Mucosa of descending colon (tissue), 3 donors: ENCODE measurements at regions not wholly inside any gene's neighbourhood (a gene's known extent, or its start where the extent isn't known, plus 50 kb on each side); places are given as distances from the start of the nearest gene placed in this dataset.
A peak's percentile ranks its signal among the peaks of the same experiment; 100 is the strongest.

Experiments
- ATAC-seq: fragments of 200-7000 bp; cut with Tn5 transposase; one replicate; pipeline ENCODE4 v1.9.1; 2020; ENCODE audit warnings: mild to moderate bottlenecking, moderate library complexity
- DNase-seq, 3 donors: peaks; one replicate each; pipeline ENCODE4 v3.0.0-alpha.2; 2020
- H3K36me3 ChIP-seq: fragments of 200-600 bp; one replicate; pipeline ENCODE4 v1.8.0; 2021; ENCODE audit warnings: low read depth, mild to moderate bottlenecking
- H3K4me1 ChIP-seq: fragments of 200-600 bp; one replicate; pipeline ENCODE4 v1.8.0; 2021; ENCODE audit warnings: low read depth, mild to moderate bottlenecking
- H3K4me3 ChIP-seq: fragments of 200-600 bp; one replicate; pipeline ENCODE4 v1.8.0; 2021; ENCODE audit warnings: mild to moderate bottlenecking
- H3K9me3 ChIP-seq: fragments of 200-600 bp; one replicate; pipeline ENCODE4 v1.8.0; 2021; ENCODE audit warnings: mild to moderate bottlenecking
- CTCF ChIP-seq: fragments of 200-600 bp; IDR thresholded peaks from one replicate; pipeline ENCODE4 v1.8.0; 2022; ENCODE audit warnings: antibody characterized with exemption, mild to moderate bottlenecking
- intact Hi-C, 2 donors: fragments of 100-400 bp; cut with DNase I in 1 of 2; cut with micrococcal nuclease in 1 of 2; formaldehyde crosslinking; loops; one replicate each; pipeline versions ENCODE4 v1.11.0 to v1.11.1; 2022; cut with DNase I, micrococcal nuclease
- donor health status: DM: no; HTN: no; CAD: no; lungs with moderate emphysema.
- donor health status: DM: no; HTN: no; CAD: no.
- donor health status: DM: no; HTN: yes; CAD: no.

GRCh38 chr4:19126903-19127302, 1105.3 kb upstream of the LCORL start:
- H3K4me1 ChIP-seq: no peaks in the 10 kb centered on the region
- ATAC-seq (peak; percentile 51), DNase-seq (no peak)
- no peak for TF ChIP-seq CTCF
- no peaks in the 10 kb centered on the region for H3K36me3 ChIP-seq
- intact Hi-C loops: no loop called here
- no peak overlapping the region for H3K4me3 ChIP-seq
- no peaks in the 10 kb centered on the region for H3K9me3 ChIP-seq

- intact Hi-C loops: no loop called here
- Histone ChIP-seq H3K36me3 (no peaks in the 10 kb centered on the region), H3K4me1 (no peaks in the 10 kb centered on the region), H3K9me3 (no peaks in the 10 kb centered on the region), H3K4me3 (no peak overlapping the region)
- ATAC-seq (no peak), DNase-seq (no peak)
- no peak for TF ChIP-seq CTCF
These were observed 1102.1 kb upstream of the LCORL start for GRCh38 chr4:19123681-19124080.

GRCh38 chr4:19119904-19120560, 1098.5 kb upstream of the LCORL start:
- Histone ChIP-seq H3K4me1 (no peaks in the 10 kb centered on the region), H3K4me3 (no peak overlapping the region), H3K9me3 (no peaks in the 10 kb centered on the region), H3K36me3 (no peaks in the 10 kb centered on the region)
- no peak for TF ChIP-seq CTCF
- intact Hi-C loops: no loop called here
- ATAC-seq (no peak), DNase-seq (no peak)

- intact Hi-C loops: no loop called here
- DNase-seq (no peak), ATAC-seq (no peak)
- Histone ChIP-seq H3K4me3 (no peak overlapping the region), H3K9me3 (no peaks in the 10 kb centered on the region), H3K4me1 (no peaks in the 10 kb centered on the region), H3K36me3 (no peaks in the 10 kb centered on the region)
- TF ChIP-seq CTCF: no peak
These were observed 1095.5 kb upstream of the LCORL start for GRCh38 chr4:19117022-19117421.

DNA sequence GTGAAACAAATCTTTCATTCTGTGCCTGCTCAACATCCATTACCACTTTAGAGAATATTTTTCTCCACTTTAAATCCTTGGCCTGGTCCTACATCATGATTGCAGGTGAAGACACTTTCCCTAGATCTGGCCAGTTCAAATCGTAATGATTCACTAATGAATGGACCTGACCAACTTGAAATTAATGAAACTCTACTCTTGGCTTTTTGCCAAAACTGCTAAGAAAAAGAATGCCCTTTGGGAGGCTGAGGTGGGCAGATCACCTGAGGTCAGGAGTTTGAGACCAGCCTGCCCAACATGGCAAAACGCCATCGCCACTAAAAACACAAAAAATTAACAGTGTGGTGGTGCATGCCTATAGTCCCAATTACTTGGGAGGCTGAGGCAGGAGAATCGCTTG, 1082.6 kb upstream of the LCORL start:
- TF ChIP-seq CTCF: no peak
- intact Hi-C loops: no loop called here
- Histone ChIP-seq H3K36me3 (no peaks in the 10 kb centered on the region), H3K4me3 (no peak overlapping the region), H3K9me3 (no peaks in the 10 kb centered on the region), H3K4me1 (no peaks in the 10 kb centered on the region)
- no peak for DNase-seq
- ATAC-seq: no peak
